Pulmonary artery endothelial cell (primary cell): ENCODE measurements at regions not wholly inside any gene's neighbourhood (a gene's known extent, or its start where the extent isn't known, plus 50 kb on each side); places are given as distances from the start of the nearest gene placed in this dataset.

Experiments used
- DNase-seq: peaks from one replicate; pipeline ENCODE4 v3.0.0-alpha.2; 2011; ENCODE audit warnings: low read depth, low spot score

DNA sequence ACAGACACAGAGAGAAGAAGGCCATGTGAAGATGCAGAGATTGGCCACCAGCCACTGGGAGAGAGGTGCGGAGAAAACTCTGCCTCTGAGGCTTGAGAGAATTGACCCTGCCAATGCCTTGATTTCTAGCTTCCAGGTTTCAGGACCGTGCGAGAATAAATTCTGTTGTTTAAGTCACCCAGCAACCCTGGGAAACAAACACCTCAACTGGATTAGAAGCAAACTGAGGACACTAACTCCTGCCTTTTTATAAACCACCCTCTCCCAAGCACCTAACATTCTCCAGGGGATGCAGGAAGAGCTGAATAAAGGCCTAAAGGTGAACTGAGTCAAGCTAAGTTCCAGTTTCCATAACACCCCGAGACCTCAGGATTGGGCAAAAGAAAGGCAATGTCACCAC lies 136.1 kb downstream of the ANKRD60 start:
- DNase-seq, result no peak

GRCh38 chr20:58091810-58092209 lies 136.6 kb downstream of the ANKRD60 start:
- DNase-seq, result no peak

GRCh38 chr20:58090161-58090560 lies 138.3 kb downstream of the ANKRD60 start:
- no peak for DNase-seq

GRCh38 chr20:58088625-58089024 lies 139.8 kb downstream of the ANKRD60 start:
- DNase-seq, result no peak

GRCh38 chr20:58088105-58088504 lies 140.3 kb downstream of the ANKRD60 start:
- no peak for DNase-seq

DNA sequence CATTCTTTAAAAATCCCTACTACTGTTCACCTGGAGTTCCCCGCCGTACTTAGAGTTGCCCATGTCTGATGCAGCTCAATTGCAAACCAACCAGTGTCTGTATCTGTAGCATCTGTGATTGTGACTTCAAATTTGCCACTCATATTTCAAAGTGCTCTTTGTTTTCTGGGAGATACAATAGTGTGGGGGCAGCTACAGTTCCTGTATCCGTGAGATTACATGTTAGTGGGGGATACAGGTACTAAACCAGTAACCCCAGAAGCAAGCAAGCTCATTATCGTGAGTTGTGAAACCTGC lies 140.9 kb downstream of the ANKRD60 start:
- no peak for DNase-seq

- peak; percentile 15 for DNase-seq
Observed at GRCh38 chr20:58086763-58087561, 141.5 kb downstream of the ANKRD60 start.

DNA sequence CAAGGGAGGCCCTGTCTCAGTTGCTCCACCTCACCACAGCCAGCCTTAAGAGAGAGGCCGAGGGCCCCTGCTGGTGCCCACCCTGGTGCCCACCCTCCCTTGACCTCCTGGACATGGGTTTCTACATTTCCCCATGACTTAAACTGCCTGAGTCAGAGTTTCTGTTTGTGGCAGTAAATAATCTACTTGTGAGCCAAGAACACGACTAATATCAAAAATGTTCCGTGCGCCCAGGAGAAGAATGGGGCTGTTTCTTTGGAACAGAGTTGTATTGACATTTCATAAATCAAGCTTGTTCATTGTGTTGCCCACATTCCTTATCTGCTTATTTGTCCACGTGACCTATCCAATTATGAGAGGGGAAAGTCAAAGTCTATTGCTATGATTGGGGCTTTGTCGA lies 143.5 kb downstream of the ANKRD60 start:
- DNase-seq, result no peak

DNA sequence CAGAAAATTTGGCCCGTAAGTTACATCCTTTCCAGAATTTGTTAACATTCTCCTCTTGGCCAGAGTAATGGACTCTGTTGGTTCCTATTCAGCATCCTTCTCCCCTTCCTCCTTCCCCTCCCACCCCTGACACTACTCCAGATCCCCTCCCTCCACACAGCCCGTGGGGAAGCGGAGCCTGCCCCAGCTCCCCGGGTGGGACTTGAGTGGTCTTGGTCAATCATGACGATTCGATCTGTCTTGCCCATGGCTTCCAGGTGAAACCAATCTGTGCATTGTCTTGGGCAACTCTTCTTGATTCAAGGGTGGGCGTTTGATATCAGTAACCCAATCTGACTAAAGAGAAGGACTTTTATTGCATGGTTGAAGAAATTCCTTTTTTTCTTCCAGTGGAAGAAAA lies 143.9 kb downstream of the ANKRD60 start:
- DNase-seq, result no peak

- no peak for DNase-seq
Observed at GRCh38 chr20:58081846-58082245, 146.6 kb downstream of the ANKRD60 start.

GRCh38 chr20:58078741-58079522 lies 149.5 kb downstream of the ANKRD60 start:
- peak; percentile 37 for DNase-seq

- DNase-seq, result no peak
Observed at GRCh38 chr20:58077282-58077681, 151.2 kb downstream of the ANKRD60 start.

- no peak for DNase-seq
Observed at GRCh38 chr20:58076405-58076804, 152.0 kb downstream of the ANKRD60 start.

GRCh38 chr20:58075586-58076345 lies 152.7 kb downstream of the ANKRD60 start:
- no peak for DNase-seq

- DNase-seq, result peak; percentile 52
Observed at GRCh38 chr20:58073945-58074856, 154.3 kb downstream of the ANKRD60 start.

DNA sequence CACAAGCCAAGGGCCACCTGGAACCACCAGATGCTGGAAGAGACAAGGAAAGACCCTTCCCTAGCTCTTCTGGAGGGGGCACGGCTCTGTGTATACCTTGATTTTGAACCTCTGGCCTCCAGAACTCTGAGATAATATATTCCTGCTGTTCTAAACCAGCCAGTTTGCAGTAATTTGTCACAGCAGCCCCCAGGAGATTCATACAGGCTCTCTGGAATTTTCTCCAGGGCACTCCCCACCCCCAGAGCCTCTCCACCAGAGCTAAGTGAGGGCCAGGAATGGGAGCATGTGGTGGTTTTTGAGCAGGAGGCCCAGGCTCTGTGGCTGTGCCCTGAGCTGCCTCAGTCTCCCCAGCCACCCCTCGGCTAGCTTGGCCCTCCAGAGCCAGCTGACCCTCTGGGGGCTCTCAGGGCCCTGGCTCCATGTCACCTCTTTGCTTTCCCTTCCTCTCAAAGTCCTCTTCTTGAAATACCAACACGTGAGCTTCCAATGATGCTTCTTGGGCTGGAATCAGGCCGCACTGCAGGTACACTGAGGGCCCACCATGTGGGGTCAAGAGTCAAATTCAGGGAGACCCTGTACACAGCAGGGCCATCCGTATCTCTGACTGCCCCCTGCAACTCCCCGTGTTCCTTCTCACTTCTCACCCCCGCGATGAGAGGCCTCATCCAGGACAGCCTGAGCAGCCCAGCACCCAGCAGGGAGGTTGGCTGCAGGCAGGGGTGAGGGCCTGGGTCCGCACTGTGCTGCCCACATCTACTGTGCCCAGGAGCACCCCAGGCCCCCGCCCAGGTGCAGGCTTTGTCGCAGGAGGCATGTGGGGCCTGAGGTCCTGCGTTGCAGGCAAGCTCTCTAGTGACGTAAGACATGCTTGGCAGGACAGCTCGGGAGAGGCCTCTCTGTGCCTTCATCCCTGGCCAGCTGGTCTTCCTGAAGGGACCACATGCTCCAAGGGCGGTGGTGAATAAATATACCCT lies 155.5 kb downstream of the ANKRD60 start:
- DNase-seq, result no peak

GRCh38 chr20:58071991-58072390 lies 156.5 kb downstream of the ANKRD60 start:
- no peak for DNase-seq

DNA sequence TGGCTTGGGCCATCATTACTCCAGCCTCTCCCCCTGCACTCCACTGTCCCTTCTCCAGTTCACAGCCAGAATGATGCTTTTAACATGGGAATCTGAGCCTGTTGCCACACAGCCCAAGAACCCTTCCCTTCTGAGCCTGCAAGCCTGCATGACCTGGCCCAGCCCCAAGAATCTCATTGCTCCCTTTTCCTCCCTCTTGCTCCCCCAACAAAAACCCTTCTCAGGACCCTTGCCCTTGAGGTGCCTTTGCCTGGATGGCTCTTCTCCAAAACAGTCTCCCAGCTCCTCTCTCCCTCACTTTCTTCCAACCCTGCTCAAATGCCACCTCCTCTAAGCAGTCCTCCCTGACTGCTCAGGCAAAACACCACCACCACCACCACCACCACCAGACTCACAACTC lies 157.2 kb downstream of the ANKRD60 start:
- no peak for DNase-seq

GRCh38 chr20:58070664-58071196 lies 157.7 kb downstream of the ANKRD60 start:
- no peak for DNase-seq
